Urinary bladder (tissue), 3 donors: ENCODE measurements at regions not wholly inside any gene's neighbourhood (a gene's known extent, or its start where the extent isn't known, plus 50 kb on each side); places are given as distances from the start of the nearest gene placed in this dataset.

Source experiments
- DNase-seq: peaks from one replicate; pipeline ENCODE4 v3.0.0-alpha.2; 2015; ENCODE audit errors: extremely low spot score
- H3K27ac ChIP-seq: one replicate; pipeline ENCODE4 v1.5.1; 2013; ENCODE audit warnings: low read depth, mild to moderate bottlenecking, moderate library complexity
- H3K36me3 ChIP-seq: one replicate; pipeline ENCODE4 v1.6.1; 2013; ENCODE audit warnings: mild to moderate bottlenecking, moderate library complexity; ENCODE audit not compliant: insufficient read depth
- H3K4me1 ChIP-seq: one replicate; pipeline ENCODE4 v1.6.1; 2013; ENCODE audit warnings: mild to moderate bottlenecking, moderate library complexity; ENCODE audit not compliant: insufficient read depth
- H3K4me3 ChIP-seq: one replicate; pipeline ENCODE4 v1.5.1; 2013; ENCODE audit warnings: low read depth, low read length
- WGBS: extraction: QIAGEN DNeasy Blood & Tissue Kit; methylation state at CpG from one replicate; pipeline ENCODE4 v1.1.7; 2013; 5-methylcytosine and 5-hydroxymethylcytosine counted together
- donor health status: healthy with polysubstance abuse.
- donor health status: healthy.

GRCh38 chr20:39248171-39248861, 286.2 kb downstream of the DHX35 start:
- Histone ChIP-seq H3K27ac (no peak overlapping the region), H3K36me3 (no peaks in the 10 kb centered on the region), H3K4me3 (no peak overlapping the region), H3K4me1 (no peaks in the 10 kb centered on the region)
- WGBS: 63% methylated on average over 15 of the region's 15 CpGs
- no peak for DNase-seq

- no peak for DNase-seq
- Histone ChIP-seq H3K4me1 (no peaks in the 10 kb centered on the region), H3K36me3 (no peaks in the 10 kb centered on the region), H3K4me3 (no peak overlapping the region), H3K27ac (no peak overlapping the region)
- WGBS: 71% methylated on average over 4 of the region's 4 CpGs
Measured at GRCh38 chr20:39246436-39246835, 284.3 kb downstream of the DHX35 start.

GRCh38 chr20:39245685-39246311, 283.7 kb downstream of the DHX35 start:
- Histone ChIP-seq H3K4me1 (no peaks in the 10 kb centered on the region), H3K36me3 (no peaks in the 10 kb centered on the region), H3K27ac (no peak overlapping the region), H3K4me3 (no peak overlapping the region)
- no peak for DNase-seq
- 63% methylated on average over 1 of the region's 1 CpG for WGBS

GRCh38 chr20:39243962-39244361, 281.8 kb downstream of the DHX35 start:
- 79% methylated on average over 1 of the region's 1 CpG for WGBS
- H3K36me3 ChIP-seq: no peaks in the 10 kb centered on the region
- no peak for DNase-seq

GRCh38 chr20:39242614-39243013, 280.5 kb downstream of the DHX35 start:
- H3K36me3 ChIP-seq: no peaks in the 10 kb centered on the region
- DNase-seq: no peak
- H3K27ac ChIP-seq: no peak overlapping the region
- no peak overlapping the region for H3K4me3 ChIP-seq
- H3K4me1 ChIP-seq: no peaks in the 10 kb centered on the region

More at GRCh38 chr20:39243962-39244361, 281.8 kb downstream of the DHX35 start:
- Histone ChIP-seq H3K4me1 (no peaks in the 10 kb centered on the region), H3K27ac (no peak overlapping the region), H3K4me3 (no peak overlapping the region)

- no peak for DNase-seq
Measured at GRCh38 chr20:39234520-39235095, 272.5 kb downstream of the DHX35 start.

GRCh38 chr20:39233755-39234154, 271.6 kb downstream of the DHX35 start:
- H3K36me3 ChIP-seq: no peaks in the 10 kb centered on the region
- no peak overlapping the region for H3K27ac ChIP-seq
- WGBS: 88% methylated on average over 4 of the region's 4 CpGs
- H3K4me3 ChIP-seq: no peak overlapping the region
- no peaks in the 10 kb centered on the region for H3K4me1 ChIP-seq
- DNase-seq: no peak

More at GRCh38 chr20:39234520-39235095, 272.5 kb downstream of the DHX35 start:
- H3K27ac ChIP-seq: no peak overlapping the region
- no peaks in the 10 kb centered on the region for H3K4me1 ChIP-seq
- H3K36me3 ChIP-seq: no peaks in the 10 kb centered on the region
- WGBS: 46% methylated on average over 7 of the region's 7 CpGs
- no peak overlapping the region for H3K4me3 ChIP-seq

- no peak overlapping the region for H3K27ac ChIP-seq
- WGBS: 72% methylated on average over 7 of the region's 7 CpGs
- DNase-seq: no peak
Measured at GRCh38 chr20:39227416-39227815, 265.3 kb downstream of the DHX35 start.

GRCh38 chr20:39225978-39226377, 263.8 kb downstream of the DHX35 start:
- Histone ChIP-seq H3K4me3 (no peak overlapping the region), H3K4me1 (no peaks in the 10 kb centered on the region), H3K27ac (no peak overlapping the region), H3K36me3 (no peaks in the 10 kb centered on the region)
- DNase-seq: no peak
- WGBS: 85% methylated on average over 1 of the region's 1 CpG

More at GRCh38 chr20:39227416-39227815, 265.3 kb downstream of the DHX35 start:
- no peaks in the 10 kb centered on the region for H3K4me1 ChIP-seq
- H3K4me3 ChIP-seq: no peak overlapping the region
- no peaks in the 10 kb centered on the region for H3K36me3 ChIP-seq

- no peak for DNase-seq
- no peak overlapping the region for H3K27ac ChIP-seq
- 65% methylated on average over 5 of the region's 5 CpGs for WGBS
Measured at GRCh38 chr20:39225536-39225935, 263.4 kb downstream of the DHX35 start.

GRCh38 chr20:39222101-39222500, 260.0 kb downstream of the DHX35 start:
- 47% methylated on average over 1 of the region's 1 CpG for WGBS
- Histone ChIP-seq H3K4me1 (no peaks in the 10 kb centered on the region), H3K4me3 (no peak overlapping the region), H3K27ac (no peak overlapping the region), H3K36me3 (no peaks in the 10 kb centered on the region)
- DNase-seq: no peak

More at GRCh38 chr20:39225536-39225935, 263.4 kb downstream of the DHX35 start:
- no peak overlapping the region for H3K4me3 ChIP-seq
- no peaks in the 10 kb centered on the region for H3K36me3 ChIP-seq
- no peaks in the 10 kb centered on the region for H3K4me1 ChIP-seq

- DNase-seq: no peak
- 92% methylated on average over 3 of the region's 3 CpGs for WGBS
- no peak overlapping the region for H3K4me3 ChIP-seq
- H3K36me3 ChIP-seq: no peaks in the 10 kb centered on the region
- H3K27ac ChIP-seq: no peak overlapping the region
- no peaks in the 10 kb centered on the region for H3K4me1 ChIP-seq
Measured at GRCh38 chr20:39216195-39216594, 254.1 kb downstream of the DHX35 start.

- no peak overlapping the region for H3K4me3 ChIP-seq
- no peaks in the 10 kb centered on the region for H3K36me3 ChIP-seq
- no peaks in the 10 kb centered on the region for H3K4me1 ChIP-seq
- DNase-seq: no peak
- no peak overlapping the region for H3K27ac ChIP-seq
- 31% methylated on average over 2 of the region's 2 CpGs for WGBS
Measured at GRCh38 chr20:39214828-39215227, 252.7 kb downstream of the DHX35 start.

- DNase-seq: no peak
- Histone ChIP-seq H3K36me3 (no peaks in the 10 kb centered on the region), H3K4me1 (no peaks in the 10 kb centered on the region), H3K27ac (no peak overlapping the region), H3K4me3 (no peak overlapping the region)
- 77% methylated on average over 3 of the region's 3 CpGs for WGBS
Measured at GRCh38 chr20:39213476-39214145, 251.5 kb downstream of the DHX35 start.
